ENCODE measurements at regions not wholly inside any gene's neighbourhood (a gene's known extent, or its start where the extent isn't known, plus 50 kb on each side); places are given as distances from the start of the nearest gene placed in this dataset.

DNA sequence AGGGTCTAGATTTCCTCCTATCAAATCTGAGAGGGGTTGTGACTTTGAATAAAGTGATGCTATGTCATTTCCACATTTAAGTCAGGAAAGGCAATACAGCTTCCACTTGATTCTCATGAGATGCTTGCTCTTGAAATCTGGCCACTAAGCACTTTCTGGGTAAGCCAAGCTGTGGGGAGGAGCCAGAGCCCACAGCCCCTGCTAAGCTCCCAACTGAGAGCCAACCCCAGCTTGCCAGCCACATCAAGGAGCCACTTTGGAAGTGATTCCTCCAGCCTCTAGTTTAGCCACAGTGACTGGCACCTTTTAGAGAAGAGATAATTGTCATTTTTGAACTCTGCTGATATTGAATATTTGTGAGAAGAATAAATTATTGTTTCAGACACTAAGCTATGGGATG is 1441.5 kb upstream of the IGFBP7 start:
- DNase-seq: no peak

DNA sequence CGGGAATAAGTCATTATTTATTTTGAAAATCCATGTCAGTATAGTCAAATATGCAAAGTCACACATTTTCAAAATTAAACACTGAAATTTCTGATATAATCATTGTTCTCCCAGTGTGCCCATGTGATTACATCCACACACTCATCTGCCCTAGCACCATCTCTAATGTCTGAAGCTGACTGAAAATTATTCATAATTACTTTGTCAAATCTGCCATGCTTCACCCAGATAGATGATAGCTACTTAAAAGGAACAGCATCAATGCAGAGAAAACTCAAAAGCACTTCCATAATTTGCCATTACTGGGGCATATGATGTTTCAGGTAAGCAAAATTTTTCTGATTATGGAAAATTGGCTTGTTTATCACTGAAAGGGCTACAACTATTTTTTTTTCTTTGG is 1433.3 kb upstream of the IGFBP7 start:
- no peak for DNase-seq

DNA sequence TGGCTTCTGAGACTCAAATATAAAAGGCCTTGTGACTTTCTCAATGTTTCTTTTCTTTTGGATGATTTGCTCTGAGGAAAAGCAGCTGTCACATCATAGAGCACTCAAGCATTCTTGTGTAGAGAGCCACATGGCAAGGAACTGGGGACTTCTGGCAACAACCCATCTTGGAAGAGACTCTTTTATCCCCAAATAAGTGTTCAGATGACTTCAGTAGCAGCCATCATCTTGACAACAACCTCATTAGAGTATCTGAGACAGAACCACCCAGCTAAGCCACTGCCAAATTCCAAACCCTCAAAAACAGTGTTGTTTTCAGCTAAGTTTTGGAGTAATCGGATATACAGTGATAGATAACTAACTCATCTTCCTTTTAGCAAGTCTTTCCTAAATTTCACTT is 1431.7 kb upstream of the IGFBP7 start:
- no peak for DNase-seq

DNA sequence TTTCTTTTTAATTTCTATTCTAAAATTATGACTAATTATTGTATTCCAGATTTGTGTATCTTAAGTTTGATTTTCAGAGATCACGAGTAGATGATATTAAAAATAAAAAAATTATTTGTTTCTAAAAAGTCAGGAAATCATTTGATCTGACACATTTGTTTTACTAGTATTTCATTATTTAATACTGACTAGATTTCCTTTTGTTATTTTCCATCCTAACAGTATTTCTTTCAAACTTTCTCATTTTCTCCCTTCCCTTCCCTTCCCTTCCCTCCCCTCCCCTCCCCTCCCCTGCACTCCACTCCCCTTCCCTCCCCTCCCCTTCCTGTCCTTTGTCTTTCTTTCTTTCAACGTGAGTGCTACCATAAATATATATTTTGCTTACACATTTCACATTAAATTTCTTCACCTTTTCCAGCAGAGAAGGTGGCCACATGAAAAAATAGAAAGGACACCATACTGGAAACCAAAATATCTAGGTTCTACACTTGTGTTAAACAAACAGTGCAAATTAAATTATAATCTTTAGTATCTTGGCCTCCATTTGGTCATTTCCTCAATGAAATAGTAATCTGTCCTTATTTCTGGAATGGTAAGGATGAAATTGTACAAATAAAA is 1412.7 kb upstream of the IGFBP7 start:
- DNase-seq: no peak

DNA sequence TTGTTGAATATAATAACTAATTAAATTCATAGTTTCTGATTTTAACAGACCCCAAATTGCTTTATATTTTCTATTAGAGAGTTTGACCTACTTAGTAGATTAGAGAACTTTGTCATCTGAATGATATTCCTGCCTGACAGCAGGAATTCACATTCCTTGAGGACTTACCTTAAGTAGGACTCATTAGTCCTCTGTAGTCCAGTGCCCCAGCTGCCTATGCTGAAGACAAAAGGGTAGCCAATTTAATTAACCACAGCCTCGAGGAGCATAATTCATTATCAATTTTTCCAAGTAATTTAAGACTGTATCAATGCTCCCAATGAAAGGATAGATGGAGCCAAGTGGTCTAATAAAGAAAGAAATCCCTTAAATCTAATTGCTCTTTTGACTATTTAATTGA is 1405.0 kb upstream of the IGFBP7 start:
- DNase-seq: no peak

DNA sequence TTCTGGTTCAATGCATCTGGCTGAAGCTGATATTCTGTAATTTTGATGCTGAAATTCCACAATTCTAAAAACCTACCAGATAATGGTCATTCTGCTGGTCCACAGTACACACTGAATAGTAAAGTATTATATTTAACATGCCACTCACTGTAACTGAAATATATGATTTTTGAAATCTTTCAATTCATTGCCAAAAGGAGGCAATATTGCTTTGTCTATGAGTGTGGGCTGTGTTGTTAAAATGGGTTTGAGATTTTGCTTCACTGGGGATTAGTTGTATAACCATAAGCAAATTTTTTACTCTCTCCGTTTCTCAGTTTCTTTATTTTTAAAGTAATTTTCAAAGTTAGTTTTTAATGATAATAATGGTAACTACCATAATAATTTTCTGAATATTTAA is 1404.1 kb upstream of the IGFBP7 start:
- no peak for DNase-seq

DNA sequence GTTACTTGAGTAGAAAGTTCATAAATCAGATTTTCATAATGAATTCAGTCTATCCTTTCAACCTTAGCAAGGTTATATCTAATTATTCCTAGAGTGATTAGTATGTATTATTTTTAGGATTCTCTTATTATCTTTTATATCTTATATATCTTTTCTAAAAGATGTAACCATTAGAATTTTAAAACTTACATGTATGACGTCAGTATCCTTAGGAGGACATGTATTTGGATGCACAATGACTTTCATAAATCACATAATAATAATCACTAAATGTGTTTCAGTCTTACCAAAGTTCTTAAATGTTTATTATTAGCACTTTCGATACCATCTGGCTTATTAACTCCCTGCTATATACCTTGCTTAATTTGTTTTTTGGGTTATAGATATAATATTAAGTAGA is 1400.5 kb upstream of the IGFBP7 start:
- DNase-seq: no peak

DNA sequence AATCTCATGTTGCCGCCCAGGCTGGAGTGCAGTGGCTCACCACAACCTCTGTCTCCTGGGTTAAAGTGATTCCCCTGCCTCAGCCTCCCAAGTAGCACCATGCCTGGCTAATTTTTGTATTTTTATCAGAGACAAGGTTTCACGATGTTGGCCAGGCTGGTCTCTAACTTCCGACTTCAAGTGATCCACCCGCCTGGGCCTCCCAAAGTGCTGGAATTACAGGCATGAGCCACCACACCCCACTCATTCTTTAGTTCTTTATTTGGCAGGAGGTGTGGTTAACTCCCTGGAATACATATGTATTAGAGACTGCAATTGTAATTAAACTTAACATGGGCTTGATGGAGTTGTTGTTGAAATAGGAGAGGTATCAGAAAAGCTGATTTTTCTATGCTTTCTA is 1396.9 kb upstream of the IGFBP7 start:
- DNase-seq: no peak

DNA sequence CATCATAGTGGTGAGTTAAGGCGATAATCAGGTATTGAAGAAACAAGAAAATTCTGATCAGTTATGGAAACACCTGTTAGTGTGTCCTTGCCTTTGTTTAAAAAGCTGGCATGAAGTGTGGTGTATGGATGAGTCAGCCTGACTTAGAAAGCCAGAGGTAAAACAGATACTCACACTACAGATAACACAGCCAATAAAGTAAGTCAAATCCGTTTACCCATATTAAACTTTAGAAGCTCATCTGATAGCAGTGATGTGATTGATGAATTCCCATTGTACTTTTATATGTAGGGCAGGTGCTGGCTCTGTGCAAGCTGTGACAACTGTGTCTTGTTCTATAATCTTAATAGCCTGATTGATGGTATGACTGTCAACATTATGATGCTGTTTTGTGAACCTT is 1392.7 kb upstream of the IGFBP7 start:
- no peak for DNase-seq

DNA sequence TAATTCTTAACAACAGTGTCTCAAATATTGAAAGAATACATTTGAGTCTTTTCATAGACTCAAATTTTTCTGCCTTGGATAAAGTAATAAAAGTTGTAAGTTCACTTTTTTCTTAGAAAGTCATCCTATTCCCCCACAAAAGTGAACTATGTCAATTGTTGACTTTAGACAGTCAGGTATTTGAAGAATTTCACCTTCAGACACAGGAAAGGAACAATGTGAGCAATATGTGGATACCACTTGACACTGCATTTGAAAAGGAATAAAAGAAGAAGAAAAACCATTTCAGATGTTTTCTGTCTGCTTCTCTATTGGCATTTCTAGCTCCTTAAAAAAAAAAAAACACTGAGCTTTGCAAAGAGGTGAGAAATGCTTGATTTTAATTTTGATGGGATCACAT is 1389.0 kb upstream of the IGFBP7 start:
- DNase-seq: no peak

DNA sequence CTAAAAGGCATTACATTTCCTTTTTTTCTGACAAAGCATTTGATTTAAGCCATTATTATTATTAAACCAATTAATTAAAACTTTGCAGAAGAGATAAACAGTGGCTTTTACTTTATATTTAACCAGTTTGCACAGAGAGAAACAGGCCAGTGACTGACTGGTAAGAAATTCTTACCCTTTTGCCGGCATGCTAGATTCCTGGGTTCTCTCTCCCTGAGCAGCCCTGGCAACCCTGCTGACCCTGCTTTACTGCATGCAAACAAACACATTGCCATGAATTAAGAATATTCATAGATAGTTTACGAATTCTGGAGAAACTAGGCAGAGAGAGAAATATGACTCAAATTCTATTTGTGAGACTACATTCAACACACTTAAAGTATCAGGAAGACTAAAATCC is 1381.4 kb upstream of the IGFBP7 start:
- no peak for DNase-seq

DNA sequence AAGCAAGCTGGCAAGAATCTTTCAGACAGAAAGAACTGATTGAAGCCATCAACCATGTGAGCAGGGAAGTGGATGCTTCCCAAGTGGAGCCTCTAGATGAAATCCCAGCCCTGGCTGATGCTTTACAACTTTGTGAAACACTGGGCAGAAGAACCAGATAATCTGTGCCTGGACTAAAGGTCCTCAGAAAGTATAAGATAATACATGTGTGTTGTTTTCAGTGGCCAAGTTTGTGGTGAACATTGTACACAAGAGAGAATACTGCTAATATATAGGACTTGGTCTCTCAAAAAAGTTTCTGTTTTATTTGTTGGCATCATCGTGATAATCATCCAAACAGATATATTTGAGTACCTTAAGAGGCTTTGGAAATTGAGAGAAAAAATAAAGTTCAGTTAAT is 1367.8 kb upstream of the IGFBP7 start:
- no peak for DNase-seq

DNA sequence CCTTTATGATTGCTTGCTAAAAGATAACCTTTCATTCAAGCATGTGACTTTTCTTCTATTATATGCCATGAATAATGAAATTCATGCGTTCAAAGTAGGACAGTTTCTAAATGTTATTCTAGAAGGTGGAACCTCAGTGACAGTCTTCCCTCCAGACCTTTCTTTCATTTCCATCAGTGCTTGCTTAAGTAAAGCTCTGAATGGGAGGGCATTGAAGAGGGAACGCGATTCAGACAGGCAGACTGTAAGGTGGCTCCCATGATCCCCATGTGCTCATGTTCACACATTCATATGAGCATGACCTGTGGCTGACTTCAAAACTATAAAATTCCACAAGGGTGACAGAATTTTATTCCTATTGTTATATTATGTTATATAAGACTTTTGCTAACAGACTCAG is 1367.3 kb upstream of the IGFBP7 start:
- DNase-seq: no peak

DNA sequence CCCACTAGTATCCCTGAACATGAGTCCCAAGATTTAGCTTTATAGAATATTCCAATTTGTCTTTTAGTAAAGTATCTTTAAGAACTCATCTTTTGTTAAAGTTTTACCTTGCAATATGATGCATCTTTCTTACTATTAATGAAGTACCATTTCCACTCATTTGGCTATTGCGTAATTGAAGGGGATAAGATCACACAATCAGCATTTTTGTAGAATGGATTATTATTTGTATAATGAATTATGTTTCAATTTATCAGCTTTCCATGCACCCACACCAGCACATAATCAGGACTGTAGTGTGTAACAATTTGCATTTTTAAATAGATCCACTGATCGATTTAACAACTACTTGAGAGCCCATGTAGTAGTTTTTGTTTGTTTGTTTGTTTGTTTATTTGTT is 1364.9 kb upstream of the IGFBP7 start:
- DNase-seq: no peak

DNA sequence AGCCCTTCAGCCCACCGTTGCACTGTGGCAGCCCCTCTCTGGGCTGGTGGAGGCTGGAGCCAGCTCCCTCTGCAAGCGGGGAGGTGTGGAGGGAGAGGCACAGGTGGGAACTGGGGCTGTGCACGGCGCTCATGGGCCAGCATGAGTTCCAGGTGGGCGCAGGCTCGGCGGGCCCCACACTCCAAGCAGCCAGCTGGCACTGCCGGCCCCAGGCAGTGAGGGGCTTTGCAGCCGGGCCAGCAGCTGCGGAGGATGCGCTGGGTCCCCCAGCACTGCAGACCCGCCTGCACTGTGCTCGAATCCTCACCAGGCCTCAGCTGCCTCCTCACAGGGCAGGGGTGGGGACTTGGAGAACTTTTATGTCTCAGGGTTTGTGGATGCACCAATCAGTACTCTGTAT is 1354.8 kb upstream of the IGFBP7 start:
- no peak for DNase-seq

DNA sequence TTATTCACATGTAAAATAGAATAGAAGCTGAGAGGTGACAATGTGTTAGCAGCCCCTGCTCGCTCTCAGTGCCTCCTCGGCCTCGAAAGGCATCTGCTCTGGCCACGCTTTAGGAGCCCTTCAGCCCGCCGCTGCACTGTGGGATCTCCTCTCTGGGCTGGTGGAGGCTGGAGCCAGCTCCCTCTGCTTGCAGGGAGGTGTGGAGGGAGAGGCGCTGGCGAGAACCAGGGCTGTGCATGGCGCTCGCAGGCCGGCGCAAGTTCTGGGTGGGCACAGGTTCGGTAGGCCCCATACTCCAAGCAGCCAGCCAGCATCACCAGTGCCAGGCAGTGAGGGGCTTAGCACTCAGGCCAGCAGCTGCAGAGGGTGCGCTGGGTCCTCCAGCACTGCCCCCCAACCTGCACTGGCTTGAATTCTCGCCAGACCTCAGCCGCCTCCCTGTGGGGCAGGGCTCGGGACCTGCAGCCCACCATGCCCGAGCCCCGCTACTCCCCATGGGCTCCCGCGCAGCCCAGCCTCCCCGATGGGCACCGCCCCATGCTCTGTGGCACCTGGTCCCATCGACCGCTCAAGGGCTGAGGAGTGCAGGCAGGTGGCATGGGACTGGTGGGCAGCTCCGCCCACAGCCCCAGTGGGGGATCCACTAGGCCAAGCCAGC is 1346.7 kb upstream of the IGFBP7 start:
- DNase-seq: no peak

DNA sequence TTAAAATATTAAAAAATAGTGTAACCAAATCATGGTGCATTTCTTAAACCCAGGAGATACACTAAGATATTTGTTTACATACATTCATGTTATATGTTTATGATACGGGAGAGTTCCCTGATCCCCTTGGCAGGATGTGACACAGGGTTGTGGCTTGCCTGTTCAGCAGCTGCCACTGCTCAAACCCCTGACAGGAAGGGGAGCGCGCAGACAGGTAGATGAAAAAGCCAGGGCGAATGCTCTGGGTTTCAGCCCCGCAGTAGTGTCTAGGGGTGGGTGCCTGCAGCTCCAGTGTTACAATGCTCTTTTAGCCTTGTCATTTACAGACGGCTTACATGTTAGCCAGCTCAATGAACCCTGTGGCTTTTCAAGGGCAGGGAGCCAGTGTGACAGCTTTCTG is 1343.8 kb upstream of the IGFBP7 start:
- DNase-seq: no peak

DNA sequence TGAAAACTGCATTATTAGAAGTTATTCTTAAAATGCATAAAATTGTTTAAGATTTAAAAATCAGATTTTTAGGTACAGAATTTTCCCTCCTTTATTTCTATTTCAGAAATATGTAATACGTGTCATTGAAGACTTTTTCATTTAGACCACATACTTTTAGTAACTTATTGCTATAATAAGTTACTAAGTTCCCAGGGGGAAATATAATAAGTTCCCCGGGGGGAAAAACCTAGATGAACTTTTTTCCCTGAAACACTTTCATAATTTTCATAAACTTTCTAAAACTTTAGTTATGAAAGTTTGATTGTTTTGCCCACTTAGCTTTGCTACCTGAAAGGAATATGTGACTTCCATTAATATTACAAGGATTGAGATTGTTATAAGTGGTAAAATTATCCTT is 1341.5 kb upstream of the IGFBP7 start:
- no peak for DNase-seq

DNA sequence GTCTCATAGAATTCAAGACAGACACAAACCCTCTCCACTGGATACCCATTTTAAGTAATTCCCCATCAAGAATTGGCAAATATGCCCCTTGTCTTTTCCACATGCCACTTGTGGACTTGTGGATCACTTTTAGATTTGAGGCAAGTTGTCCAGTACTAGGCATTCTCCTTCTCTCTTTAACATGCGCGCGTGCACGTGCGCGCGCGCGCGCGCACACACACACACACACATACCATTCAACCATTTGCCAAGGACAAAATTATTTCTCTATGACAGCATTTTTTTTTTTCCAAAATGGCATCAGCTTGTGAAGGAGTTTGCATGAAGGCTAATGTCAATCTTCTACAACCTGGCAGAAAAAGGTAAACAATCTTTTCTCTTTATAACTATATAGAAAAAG is 1325.7 kb upstream of the IGFBP7 start:
- no peak for DNase-seq

DNA sequence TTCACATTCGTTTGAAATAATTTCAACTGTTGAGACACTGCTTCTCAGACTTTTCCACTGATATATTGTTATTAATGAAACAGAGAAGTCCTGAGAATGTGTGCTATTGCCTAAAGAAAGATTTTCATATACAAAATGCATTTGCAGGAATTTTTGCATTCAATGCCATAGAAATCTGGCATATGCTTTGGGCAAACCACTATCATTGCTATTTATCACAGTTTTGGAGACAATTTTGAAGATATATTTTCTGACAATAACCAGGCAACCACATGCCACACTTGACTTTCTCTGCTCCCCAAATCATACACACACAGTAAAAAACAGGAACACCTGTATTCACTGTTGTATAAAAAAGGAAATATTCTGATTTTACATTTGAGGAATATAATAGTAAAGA is 1303.7 kb upstream of the IGFBP7 start:
- DNase-seq: no peak

DNA sequence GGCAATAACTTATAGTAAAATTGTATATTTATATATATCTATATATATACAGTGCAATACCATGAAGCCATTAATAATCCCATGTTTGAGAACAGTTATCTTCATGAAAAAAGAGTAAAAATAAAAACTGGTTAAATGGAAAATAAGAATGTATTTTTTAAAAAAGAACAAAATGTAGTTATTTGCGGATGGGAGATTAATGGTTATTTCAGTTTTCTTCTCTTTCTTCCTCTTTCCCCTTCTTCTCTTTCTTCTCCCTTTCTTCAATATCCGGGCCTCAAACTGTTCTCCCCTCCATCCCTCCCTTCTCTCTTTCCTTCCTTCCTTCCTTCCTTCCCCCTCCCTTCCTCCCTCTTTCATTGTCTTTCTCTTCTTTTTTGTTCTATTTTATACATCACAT is 1301.7 kb upstream of the IGFBP7 start:
- DNase-seq: no peak

DNA sequence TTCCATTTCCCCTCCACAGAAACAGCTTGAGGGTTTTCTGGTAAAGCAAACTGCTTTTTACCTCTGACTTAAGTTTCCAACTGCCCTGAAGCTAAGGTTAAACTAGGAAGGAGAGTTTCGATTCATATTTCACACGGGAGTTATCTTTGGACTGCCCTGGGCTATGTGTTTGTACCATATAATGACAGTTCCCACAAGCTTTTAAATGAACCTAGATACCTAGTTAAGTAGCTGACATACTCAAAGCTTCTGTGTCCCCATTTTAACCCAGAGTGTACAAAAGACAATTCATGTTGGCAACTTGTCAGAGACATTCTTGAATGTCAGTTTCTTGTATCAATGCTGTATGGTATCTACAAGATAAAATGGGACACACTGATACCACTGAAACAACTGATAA is 1296.6 kb upstream of the IGFBP7 start:
- DNase-seq: no peak

DNA sequence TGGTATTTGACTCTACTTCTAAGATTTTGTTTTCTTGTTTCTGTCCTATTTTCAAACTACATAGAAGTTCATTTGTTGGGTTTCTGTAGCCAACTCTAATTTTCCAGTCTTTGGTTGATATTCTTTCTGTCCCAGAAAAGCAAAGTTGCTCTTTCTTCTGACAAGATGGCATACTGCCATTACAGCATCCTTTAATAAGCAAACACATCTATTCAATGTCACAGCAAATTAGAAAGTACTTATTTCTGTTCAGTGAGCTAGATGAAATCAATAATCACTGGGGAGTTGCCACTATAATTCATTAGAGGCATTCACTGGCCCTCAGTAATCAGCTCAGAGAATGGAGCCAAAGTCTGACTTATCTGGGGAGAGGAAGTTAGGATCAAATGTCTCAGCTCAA is 1258.0 kb upstream of the IGFBP7 start:
- DNase-seq: no peak

DNA sequence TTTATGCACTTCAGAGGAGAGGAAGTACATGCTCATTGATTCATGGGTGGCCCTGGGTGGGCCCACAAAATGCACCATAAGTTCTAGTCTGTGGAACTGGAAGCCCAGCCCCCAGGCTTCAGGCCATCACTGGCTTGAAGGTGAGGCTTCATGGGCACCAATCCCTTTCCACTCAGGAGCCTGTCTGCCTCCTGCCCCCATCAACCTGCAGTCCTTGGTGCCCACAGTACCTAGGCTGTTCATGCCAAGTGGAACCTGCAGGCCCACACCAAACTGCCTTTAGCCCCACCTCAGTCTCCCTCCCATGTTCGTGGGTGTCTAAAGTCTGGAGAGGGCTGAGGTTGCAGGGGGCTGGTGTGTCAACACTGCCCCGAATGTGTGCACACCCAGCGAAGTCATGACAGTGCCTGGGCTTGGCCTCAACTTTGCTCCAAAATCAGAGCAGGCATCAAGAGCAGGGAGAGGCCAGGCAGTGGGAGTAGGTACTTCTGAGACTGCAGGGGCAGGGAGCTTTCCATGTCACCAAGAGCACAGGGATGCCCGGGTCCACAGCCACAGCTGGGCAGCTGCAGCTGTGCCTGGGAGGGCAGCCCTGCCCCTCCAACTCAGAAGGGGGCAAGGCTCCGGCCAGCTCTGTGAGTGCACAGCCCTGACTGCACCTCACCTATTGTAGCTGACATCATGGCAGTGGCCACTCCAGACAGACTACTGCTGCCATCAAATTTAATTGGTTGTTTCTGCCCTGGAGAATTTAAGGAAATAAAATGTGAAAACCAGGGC is 1250.4 kb upstream of the IGFBP7 start:
- no peak for DNase-seq

DNA sequence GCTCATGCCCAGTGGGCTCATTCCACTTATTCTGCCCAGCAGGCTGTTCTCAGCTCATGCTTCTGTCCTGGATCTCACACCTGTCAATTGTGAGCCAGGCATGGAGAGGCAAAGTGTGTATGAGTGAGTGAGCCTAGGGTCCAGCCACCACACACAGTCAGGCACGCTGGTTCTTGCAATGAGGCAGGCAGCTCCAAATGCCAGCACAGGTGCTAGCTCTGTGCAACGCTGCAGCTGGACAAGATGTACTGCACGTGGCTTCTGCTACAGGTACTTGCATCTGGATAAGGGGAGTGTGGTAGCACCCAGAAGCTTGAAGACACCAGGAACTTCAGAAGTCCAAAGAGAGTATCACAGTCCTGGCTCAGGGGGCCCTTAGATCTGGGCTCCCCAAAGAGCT is 1249.4 kb upstream of the IGFBP7 start:
- no peak for DNase-seq

All from fibroblast of upper back skin (primary cell).